Stimulated activated CD8-positive, alpha-beta memory T cell treated with anti-CD3 and anti-CD28 coated beads, Interleukin-12 subunit alpha, Interleukin-12 subunit beta, amount 100 ng/mL, for 1 hour (primary cell): ENCODE measurements at regions not wholly inside any gene's neighbourhood (a gene's known extent, or its start where the extent isn't known, plus 50 kb on each side); places are given as distances from the start of the nearest gene placed in this dataset.

Source experiments
- DNase-seq: peaks from one replicate; pipeline ENCODE4 v3.0.0-alpha.2; 2020; ENCODE audit warnings: low read depth

DNA sequence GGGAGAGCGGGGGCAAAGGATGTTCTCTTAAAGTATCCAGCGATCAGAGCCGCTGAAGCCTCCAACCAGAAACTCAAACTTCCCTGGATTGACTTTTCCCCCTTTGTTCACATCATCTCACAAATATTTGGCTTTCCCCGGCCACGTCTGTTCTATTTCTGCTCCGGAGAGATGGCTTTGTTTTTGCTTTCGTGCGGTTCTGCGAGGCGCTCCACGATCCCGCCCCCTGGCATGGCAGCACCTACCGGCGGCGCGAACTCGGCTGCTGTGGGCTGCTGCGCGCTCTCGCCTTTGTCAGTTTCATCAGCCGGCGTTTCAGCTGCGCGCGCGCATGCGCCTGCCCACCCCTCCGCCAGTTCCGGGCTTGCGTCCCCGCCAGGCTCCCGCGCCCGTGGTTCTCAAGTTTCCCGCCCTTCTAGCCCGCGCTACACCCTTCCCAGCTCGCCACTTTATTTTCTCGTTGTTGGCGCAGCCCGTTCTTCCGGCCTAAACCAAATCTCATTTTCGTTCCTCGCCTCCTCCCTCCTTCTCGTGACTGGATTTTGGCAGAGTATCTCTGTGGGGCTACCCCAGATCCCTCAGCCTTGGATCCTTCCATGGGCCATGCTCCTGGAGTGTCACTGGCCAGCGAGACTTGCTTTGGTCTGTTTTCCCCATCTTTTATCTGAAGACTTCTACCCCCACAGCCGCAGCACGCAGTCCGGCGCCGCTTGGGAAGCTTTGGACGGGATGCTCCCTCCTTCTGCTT is 98.0 kb downstream of the INSIG2 start:
- DNase-seq, result peak; percentile 72

DNA sequence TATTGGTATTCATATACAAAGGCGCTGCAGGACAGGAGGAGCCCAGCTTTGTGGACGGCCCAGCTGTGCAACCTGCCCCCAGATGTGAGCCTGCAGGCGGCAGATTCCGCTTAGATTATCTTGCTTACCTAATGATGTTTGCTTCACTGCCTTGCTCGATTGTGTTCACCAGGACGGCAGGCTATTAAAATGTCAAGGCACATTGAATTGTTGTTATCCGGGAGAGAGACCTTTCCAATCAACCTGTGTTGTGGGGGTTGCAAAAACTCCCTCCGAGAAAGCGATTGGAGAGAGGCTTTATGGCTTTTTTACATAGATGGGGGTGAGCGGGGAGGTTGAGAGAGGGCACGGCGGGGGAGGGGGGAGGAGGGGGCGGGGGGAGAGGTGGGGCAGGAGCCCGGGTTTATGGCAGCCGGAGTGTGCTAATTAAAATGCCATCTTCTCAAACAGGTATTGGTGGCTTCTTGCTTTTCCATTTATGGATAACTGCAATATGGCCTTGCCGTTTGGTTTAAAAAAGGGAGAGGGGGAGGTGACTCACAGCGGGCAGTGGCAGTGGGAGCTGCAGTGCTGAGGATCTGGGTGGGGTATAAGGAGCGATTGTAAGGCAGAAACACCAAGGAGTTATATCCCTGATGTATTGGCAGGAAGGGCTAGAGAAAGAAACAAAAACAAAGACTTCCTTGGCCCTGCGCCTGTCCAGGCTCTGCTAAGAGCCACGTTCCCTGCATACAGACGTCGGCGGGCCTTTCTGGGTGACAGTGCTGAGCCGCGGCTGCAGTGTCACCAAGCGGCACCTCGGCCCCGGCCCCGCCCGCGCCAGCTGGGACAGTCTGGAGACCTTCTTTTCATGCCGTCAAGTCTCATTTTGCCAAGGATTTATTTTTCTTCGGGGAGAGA is 97.2 kb downstream of the INSIG2 start:
- DNase-seq, result peak; percentile 14

DNA sequence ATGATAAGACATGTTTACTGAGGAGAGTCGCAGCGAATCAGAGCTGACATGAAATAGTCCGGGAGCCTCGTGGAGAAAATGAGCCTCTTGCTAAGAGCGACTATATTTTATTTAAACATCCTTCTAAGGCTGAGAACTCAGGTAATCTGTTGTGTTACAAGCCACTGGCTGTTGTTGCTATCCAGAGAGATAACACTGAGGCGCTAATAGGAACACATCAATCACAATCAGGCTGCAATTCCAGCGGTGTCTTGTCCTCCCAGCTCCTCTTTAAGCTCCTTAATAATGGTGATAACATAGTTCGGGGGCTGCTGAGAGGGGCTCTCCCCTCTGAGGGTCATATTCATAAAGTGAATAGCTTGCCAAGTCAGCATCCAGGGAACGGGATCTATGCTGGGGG is 95.1 kb downstream of the INSIG2 start:
- DNase-seq, result no peak

DNA sequence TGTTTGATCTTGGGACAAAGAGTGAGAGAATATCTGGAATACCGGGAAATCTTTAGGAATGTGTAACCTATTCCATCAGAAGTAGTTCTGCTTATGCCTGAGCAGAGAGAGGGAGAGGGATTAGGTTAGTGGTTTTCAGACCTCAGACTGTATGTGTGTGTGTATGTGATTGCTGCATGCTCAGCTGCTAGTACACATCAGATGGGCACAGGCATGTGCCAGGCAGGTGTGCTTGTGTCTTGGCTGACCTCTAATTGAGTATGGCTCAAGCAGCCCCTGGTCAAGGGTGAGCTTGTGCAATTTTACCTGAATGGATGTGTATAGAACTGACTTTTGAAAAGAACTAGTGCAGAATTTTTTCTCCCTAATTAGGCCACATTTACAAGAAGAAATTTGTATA is 91.2 kb downstream of the INSIG2 start:
- no peak for DNase-seq

DNA sequence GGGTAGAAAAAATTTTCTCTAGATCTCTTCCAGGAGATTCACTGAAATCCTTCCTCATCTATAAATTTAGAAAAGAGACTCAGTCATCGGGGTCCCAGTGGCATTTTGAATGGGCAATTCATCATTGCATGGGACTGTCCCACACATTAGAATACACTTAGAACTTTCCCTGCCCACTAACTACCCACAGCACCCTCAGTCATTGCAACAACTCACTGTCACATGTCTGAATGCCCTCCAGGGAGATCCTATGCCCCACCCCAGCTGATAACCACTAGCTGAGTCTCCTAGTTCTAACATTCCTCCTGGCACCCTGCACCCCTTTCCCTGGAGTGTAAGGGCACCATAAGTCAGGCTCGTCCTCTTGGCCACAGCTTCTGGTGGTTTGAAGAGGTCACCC is 89.6 kb downstream of the INSIG2 start:
- DNase-seq, result no peak

DNA sequence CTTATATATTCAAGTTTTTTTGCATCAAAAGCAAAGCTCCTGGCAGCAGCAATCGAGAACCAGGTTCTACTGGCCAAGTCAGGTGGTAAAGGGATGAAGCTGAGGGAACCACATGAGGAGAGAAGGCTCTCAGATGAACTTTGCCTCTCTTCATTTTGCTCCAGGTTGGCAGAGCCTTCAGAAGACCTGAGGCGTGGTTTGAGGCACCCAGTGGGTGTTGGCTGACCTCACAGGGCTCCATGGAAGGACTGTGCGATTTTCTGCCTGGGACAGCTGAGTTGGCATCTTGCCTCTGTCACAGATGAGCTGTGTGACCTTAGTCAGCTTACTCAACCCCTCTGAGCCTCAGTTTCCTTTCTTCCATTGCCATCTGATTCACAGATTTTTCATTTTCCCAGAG is 89.0 kb downstream of the INSIG2 start:
- no peak for DNase-seq

DNA sequence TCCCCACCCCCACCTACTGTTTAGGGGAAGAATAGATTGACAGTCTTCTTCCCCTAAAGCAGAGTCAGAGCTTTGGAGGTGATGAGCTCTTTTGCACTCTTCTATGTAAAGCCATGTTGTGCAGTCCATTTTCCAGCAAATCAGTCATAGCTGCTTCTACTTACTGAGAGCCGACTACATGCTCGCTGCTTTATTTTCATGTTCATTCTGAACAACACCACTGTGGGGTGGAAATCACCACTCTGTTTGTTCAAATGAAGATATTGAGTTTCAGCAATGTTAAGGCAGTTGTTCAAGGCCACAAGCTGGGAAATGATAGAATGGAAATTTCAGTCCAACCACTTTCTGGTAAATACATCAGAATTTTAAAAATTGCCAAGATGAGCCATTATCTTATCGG is 88.3 kb downstream of the INSIG2 start:
- DNase-seq, result no peak

DNA sequence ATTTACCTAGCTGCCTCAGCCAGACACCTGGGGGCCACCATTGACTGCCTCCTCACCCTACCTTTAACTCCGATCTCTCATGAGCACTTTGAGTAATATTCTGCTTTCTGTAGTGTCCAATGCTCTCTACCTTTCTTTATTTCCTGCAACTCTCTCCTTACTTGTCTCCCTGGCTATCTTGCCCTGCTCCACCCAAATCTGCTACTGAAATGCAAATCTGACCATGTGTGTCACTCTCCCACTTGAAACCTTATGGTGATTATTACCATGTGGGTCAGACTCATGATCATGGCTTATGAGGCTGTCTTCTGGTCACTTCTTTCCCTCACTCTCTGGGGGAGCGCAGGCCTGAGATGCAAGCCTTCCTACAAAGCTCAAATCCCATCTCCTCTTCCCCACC is 83.3 kb downstream of the INSIG2 start:
- DNase-seq, result no peak

DNA sequence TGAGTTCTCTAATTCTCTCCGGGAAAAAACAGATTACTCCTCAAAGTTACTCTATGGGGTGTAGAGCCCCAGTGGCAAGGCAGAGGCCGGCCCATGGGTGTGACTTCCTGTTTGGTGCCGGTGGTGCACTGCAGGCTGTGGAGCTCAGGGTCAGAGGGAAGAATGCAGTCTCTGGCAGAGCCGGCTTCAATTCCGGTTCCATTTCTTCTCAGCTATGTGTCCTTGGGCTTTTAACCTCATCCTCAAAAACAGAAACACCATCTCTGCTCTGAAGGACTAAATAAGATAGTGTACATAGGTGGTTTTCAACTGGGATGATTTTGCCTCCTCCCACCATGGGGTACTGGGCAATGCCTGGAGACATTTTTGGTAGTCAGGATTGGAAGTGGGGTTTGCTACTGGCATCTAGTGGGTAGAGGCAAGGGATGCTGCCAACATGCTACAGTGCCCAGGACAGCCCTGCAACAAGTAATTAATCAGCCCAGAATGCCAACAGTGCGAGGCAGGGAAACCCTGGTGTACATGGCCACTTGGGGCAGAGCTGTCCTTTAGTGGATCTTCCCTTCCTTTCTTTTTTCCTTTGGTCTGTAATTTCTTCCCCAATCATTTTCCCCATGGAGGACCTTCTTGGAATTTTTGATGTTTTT is 81.2 kb downstream of the INSIG2 start:
- DNase-seq, result no peak

DNA sequence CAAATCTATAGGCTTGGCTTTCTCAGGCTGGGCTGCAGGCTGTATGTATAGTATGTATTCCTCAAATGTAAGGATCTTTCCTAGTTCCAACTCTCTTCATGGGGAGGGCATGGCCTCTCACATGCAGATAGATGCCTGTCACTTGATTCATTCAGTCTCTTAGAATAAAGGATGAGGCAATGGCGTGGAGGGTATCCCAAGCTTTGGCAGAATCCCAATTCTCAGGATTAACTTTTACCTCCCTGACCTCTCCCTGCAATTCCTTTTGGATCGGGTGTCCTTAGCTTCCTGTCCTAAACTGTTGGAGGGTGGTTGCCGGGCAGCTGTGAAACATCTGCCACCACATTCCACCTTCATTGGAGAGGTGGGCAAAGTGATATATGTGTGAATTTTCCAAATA is 80.3 kb downstream of the INSIG2 start:
- DNase-seq, result no peak

DNA sequence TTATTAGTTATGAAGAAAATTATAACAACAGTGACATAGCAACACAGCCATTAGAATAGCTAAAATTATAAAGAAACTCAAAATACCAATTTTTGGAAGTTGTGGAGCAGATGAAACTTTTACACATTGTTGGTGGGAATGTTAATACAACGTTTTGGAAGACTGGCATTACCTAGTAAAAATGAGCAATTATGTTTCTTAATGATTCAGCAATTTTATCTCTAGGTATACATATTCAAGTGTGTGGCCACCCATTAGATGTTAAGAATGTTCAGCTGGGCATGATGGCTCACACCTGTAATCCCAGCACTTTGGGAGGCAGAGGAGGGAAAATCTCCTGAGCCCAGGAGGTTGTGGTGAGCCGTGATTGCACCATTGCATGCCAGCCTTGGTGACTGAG is 78.8 kb downstream of the INSIG2 start:
- no peak for DNase-seq

DNA sequence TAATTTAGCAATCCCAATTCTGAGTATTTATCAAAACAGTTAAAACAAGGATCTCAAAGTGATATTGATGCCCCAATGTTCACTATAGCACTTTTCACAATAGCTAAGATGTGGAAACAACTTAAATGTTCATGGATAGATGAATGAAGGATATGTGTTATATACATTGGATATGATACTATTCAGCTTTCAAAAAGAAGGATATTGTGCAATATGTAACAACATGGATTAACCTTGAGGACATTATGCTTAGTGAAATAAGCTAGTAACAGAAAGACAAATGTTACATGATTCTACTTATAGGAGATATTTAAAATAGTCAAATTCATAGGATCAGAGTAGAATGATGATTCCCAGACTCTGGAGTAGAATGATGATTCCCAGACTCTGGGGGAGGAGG is 78.0 kb downstream of the INSIG2 start:
- no peak for DNase-seq

DNA sequence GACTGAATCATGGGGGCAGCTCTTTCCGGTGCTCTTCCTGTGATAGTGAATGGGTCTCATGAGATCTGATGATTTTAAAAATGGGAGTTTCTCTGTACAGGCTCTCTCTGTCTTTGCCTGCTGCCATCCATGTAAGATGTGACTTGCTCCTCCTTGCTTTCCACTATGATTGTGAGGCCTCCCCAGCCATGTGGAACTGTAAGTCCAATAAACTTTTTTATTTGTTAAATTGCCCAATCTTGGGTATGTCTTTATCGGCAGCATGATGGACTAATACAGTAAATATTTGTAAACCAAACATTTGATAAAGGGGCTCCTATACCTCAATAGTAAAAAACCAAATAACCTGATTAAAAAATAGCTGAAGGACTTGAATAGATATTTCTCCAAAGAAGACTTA is 77.3 kb downstream of the INSIG2 start:
- no peak for DNase-seq
